ENCODE measurements at regions not wholly inside any gene's neighbourhood (a gene's known extent, or its start where the extent isn't known, plus 50 kb on each side); places are given as distances from the start of the nearest gene placed in this dataset.

DNA sequence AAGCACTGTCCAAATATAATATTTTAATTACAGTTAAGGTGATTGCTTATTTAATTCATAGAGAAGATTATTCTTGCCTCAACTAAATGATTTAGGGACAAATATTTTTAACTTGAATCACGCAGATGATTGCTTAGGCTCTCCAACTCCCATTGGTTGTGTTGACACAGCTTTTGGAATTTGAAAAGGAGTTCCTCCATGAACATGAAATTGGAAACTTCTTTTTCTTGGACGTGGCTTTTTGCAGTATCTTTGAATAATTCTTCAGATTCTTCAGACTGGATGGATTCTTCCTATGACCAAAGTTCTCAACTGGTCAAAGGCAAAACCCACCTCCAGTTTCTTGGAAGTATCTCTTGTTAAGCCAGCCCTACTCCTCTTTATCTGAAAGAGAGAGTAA is 456.4 kb upstream of the KLF4 start:
- TF ChIP-seq YY1 (IDR thresholded peaks at IDR 0.05; ENCODE audit: extremely low read depth, insufficient replicate concordance, low read depth, low read length) (no peak), POLR2AphosphoS5 (IDR thresholded peaks at IDR 0.05; ENCODE audit: low read depth, low read length) (no peak), SP1 (IDR thresholded peaks at IDR 0.05; ENCODE audit: low read depth) (no peak), RAD21 (IDR thresholded peaks at IDR 0.05; ENCODE audit: low read depth) (no peak)
- TF ChIP-seq, protein P1, sequence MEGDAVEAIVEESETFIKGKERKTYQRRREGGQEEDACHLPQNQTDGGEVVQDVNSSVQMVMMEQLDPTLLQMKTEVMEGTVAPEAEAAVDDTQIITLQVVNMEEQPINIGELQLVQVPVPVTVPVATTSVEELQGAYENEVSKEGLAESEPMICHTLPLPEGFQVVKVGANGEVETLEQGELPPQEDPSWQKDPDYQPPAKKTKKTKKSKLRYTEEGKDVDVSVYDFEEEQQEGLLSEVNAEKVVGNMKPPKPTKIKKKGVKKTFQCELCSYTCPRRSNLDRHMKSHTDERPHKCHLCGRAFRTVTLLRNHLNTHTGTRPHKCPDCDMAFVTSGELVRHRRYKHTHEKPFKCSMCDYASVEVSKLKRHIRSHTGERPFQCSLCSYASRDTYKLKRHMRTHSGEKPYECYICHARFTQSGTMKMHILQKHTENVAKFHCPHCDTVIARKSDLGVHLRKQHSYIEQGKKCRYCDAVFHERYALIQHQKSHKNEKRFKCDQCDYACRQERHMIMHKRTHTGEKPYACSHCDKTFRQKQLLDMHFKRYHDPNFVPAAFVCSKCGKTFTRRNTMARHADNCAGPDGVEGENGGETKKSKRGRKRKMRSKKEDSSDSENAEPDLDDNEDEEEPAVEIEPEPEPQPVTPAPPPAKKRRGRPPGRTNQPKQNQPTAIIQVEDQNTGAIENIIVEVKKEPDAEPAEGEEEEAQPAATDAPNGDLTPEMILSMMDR (IDR thresholded peaks at IDR 0.05 in 2 of 3, conservative IDR thresholded peaks at IDR 0.05 in 1 of 3; ENCODE audit: borderline replicate concordance in 1 of 3, insufficient read depth in 1 of 3, low read depth in 2 of 3, low read length in 2 of 3) = no peak

All from HCT116 (cell line).